ENCODE measurements at regions not wholly inside any gene's neighbourhood (a gene's known extent, or its start where the extent isn't known, plus 50 kb on each side); places are given as distances from the start of the nearest gene placed in this dataset.
A peak's percentile ranks its signal among the peaks of the same experiment; 100 is the strongest.

GRCh38 chr10:33126742-33127141 is 168.7 kb upstream of the ITGB1 start:
- no peak for DNase-seq

GRCh38 chr10:33125522-33126517 is 167.8 kb upstream of the ITGB1 start:
- DNase-seq, result no peak

GRCh38 chr10:33125111-33125510 is 167.1 kb upstream of the ITGB1 start:
- DNase-seq, result no peak

GRCh38 chr10:33123680-33124079 is 165.7 kb upstream of the ITGB1 start:
- DNase-seq, result no peak

- DNase-seq, result peak; percentile 58
These were observed 164.2 kb upstream of the ITGB1 start for GRCh38 chr10:33122014-33122809.

- DNase-seq, result no peak
These were observed 162.7 kb upstream of the ITGB1 start for GRCh38 chr10:33120700-33121099.

GRCh38 chr10:33120275-33120674 is 162.2 kb upstream of the ITGB1 start:
- DNase-seq, result no peak

GRCh38 chr10:33117816-33118215 is 159.8 kb upstream of the ITGB1 start:
- DNase-seq, result no peak

- DNase-seq, result no peak
These were observed 159.2 kb upstream of the ITGB1 start for GRCh38 chr10:33117230-33117629.

- DNase-seq, result peak; percentile 32
These were observed 158.0 kb upstream of the ITGB1 start for GRCh38 chr10:33115738-33116719.

GRCh38 chr10:33114451-33114952 is 156.5 kb upstream of the ITGB1 start:
- DNase-seq, result no peak

- no peak for DNase-seq
These were observed 155.4 kb upstream of the ITGB1 start for GRCh38 chr10:33113466-33113865.

GRCh38 chr10:33112831-33113455 is 154.9 kb upstream of the ITGB1 start:
- no peak for DNase-seq

- no peak for DNase-seq
These were observed 153.5 kb upstream of the ITGB1 start for GRCh38 chr10:33111488-33112051.

GRCh38 chr10:33109788-33110469 is 151.9 kb upstream of the ITGB1 start:
- no peak for DNase-seq

- no peak for DNase-seq
These were observed 151.4 kb upstream of the ITGB1 start for GRCh38 chr10:33109384-33109783.

GRCh38 chr10:33107953-33108352 is 149.9 kb upstream of the ITGB1 start:
- DNase-seq, result no peak

- peak; percentile 0 for DNase-seq
These were observed 148.7 kb upstream of the ITGB1 start for GRCh38 chr10:33106767-33107166.

- no peak for DNase-seq
These were observed 145.9 kb upstream of the ITGB1 start for GRCh38 chr10:33103863-33104379.

GRCh38 chr10:33102071-33102470 is 144.0 kb upstream of the ITGB1 start:
- DNase-seq, result no peak

GRCh38 chr10:33101392-33101787 is 143.4 kb upstream of the ITGB1 start:
- DNase-seq, result no peak

Measured in NCI-H1694 (cell line).